GM18517 (cell line): ENCODE measurements at regions not wholly inside any gene's neighbourhood (a gene's known extent, or its start where the extent isn't known, plus 50 kb on each side); places are given as distances from the start of the nearest gene placed in this dataset.

ENCODE experiments used
- ATAC-seq: cut with Tn5 transposase; IDR thresholded peaks from one replicate; pipeline ENCODE4 v1.9.1; 2021; ENCODE audit warnings: mild to moderate bottlenecking, moderate library complexity; ENCODE audit not compliant: unreplicated experiment

GRCh38 chr5:173826086-173826427 lies 62.1 kb upstream of the CPEB4 start:
- ATAC-seq = no peak

GRCh38 chr5:173826428-173827350 lies 61.5 kb upstream of the CPEB4 start:
- no peak for ATAC-seq

- no peak for ATAC-seq
Observed at GRCh38 chr5:173828952-173829351, 59.2 kb upstream of the CPEB4 start.

GRCh38 chr5:173829826-173830225 lies 58.3 kb upstream of the CPEB4 start:
- no peak for ATAC-seq

GRCh38 chr5:173830421-173830820 lies 57.7 kb upstream of the CPEB4 start:
- no peak for ATAC-seq

GRCh38 chr5:173831196-173831914 lies 56.8 kb upstream of the CPEB4 start:
- ATAC-seq = no peak

- ATAC-seq = no peak
Observed at GRCh38 chr5:173832386-173832785, 55.8 kb upstream of the CPEB4 start.

- ATAC-seq = no peak
Observed at GRCh38 chr5:173833196-173833985, 54.8 kb upstream of the CPEB4 start.

GRCh38 chr5:173834071-173834771 lies 53.9 kb upstream of the CPEB4 start:
- ATAC-seq = no peak

- ATAC-seq = no peak
Observed at GRCh38 chr5:173835131-173835530, 53.0 kb upstream of the CPEB4 start.

- ATAC-seq = no peak
Observed at GRCh38 chr5:173835661-173836060, 52.5 kb upstream of the CPEB4 start.

GRCh38 chr5:173837654-173838053 lies 50.5 kb upstream of the CPEB4 start:
- ATAC-seq = no peak
